ENCODE measurements at regions not wholly inside any gene's neighbourhood (a gene's known extent, or its start where the extent isn't known, plus 50 kb on each side); places are given as distances from the start of the nearest gene placed in this dataset.
"Not testable (repeated sequence)": the region's sequence is repeated elsewhere in the genome, so short reads cannot be mapped to it uniquely, and the experiment has no call there.

DNA sequence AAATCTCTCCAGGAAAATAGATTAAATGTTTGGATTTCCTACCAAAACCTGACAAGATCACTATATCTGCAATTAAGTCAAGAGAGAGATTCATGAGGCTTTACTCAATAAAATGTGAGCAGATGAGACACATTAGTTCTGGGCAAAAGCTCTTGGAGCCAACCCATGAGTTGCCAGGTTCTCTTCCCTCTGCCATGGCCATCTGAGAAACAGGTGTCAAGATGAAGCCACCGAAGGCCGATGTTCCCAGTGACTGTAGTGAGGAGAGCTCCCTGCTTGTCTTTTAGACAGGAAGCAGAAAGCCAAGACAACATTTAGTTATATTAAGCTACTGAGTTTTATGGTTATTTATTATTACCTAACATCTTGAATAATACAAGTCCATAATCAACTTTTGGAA is 1068.7 kb downstream of the STPG2 start:
- DNase-seq (ENCODE audit: low read depth) = no peak

DNA sequence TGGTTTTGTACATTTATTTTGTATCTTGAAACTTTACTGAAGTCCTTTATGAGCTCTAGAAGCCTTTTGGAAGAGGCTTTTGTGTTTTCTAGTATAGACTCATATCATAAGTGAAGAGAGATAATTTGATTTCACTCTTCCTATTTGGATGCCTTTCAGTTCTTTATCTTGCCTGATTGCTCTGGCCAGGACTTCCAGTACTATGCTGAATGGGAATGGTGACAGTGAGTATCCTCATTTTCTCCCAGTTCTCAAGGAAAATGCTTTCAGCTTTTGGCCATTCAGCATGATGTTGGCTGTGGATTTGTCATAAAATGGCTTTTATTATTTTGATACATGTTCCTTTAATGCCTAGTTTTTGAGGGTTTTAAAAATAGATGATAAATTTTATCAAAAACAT is 1061.3 kb downstream of the STPG2 start:
- no peak for DNase-seq (ENCODE audit: low read depth)

DNA sequence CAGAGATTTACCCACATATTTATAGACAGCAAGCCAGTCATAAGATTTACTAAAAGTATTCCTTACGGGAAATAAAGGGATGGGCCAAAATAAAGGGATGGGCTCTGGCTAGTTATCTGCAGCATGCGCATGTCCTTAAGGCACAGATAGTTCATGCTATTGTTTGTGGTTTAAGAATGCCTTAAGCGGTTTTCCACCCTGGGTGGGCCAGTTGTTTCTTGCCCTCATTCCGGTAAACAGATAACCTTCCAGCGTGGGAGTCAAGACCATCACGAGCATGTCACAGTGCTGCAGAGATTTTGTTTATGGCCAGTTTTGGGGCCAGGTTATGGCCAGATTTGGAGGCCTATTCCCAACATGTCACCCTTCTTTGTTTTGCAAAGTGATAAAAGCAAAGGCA is 1046.2 kb downstream of the STPG2 start:
- DNase-seq (ENCODE audit: low read depth) = not testable (repeated sequence)

DNA sequence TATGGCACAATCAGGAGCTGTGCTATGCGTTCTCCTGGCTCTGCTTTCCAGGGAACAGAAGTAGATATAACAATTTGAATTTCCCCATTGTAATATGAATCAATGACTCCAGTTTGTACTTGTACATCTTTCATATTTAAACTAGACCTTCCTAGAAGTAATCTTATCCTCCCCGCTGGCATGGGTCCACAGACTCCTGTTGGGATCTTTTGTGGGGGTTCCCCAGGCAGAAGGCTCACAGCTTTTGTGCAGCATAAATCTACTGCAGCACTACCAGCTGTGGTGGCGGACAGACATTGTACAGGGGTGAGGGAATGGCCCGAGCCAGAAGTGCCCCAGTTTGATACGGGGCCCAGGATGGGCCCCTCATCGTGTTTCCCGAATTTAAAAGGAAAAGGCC is 1042.1 kb downstream of the STPG2 start:
- DNase-seq (ENCODE audit: low read depth) = not testable (repeated sequence)

DNA sequence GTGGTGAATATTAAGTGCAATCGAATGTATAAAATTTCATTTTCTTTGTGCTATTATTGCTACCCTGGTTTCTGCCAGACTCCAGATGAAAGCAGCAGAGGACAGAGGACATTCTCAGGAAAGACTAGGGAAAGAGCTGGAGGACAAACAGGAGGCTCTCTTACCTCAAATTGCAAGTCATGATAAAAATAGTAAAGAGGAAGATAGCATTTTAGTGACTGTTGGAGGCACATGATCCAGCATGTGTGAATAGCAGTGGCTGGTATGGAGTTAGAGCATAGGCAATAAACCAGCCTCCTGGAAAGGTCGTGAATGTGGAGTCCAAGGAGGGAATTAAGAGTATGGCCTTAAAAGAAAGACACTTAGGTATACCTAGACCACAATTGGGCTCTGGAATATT is 1040.0 kb downstream of the STPG2 start:
- peak; percentile 42 for DNase-seq (ENCODE audit: low read depth)

DNA sequence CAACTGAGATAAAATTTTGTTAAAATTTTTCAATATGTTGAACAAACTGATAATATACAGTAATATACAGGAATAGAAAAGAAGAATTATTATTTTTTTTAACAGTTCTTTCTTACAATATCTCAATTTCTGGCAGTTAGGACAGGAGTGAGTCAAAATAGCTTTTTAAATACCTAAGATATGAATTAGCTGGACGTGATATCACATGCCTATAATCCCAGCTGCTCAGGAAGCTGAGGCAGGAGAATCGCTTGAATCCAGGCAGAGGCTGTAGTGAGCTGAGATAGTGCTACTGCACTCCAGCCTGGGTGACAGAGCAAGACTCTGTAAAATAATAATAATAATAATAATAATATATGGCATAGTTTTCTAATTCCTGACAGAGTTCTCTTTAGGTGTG is 1039.3 kb downstream of the STPG2 start:
- DNase-seq (ENCODE audit: low read depth) = peak; percentile 75

DNA sequence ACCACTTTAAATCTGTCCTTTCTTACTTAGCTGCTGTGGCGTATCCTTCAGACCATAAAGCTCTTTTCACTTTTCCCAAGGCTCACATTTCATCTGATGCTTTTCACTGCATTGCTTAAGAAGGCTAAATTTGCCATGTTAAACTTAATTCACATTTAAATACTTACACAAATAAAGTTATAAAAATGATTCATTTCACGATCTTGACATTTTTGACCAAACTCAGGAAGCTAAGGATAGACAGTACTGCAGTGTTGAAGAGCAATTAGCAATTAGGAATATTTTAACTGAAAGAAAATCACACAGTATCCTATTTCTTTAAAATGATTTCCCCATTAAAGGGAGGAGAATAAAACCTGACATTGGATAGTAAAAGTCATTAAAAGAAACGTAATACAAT is 1038.6 kb downstream of the STPG2 start:
- no peak for DNase-seq (ENCODE audit: low read depth)

DNA sequence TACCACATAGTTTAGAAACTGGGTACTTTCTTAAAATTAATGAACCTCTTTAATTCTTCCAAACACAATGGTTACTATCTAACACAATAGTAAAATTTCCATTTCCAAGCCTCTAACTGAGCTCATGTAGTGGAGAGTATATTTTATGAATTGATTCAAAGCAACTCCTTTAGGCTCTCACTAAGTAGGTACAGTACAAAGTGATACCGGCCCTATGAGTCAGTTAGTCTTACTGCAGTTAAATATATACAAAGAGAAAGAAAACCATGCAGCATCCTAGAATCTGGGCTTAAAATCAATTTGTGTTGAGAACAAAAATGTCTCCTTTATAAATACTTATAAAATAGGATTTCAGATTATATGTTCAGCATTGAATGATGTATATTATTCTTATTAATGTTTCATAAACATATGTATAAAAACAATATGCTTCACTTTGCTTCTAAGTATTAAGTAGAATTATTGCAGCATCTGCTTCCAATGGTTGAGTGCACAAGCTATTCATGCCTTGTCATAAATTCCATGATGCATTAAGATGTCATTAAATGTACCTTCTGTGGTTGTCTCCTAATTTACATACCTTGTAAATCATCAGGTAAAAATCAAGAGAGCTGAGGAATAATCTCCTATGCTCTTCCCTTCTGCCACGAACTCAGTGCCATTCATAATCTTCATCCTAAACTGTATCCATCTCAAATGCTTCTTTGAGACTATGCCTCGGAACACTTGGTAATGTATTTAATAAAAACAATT is 1037.8 kb downstream of the STPG2 start:
- DNase-seq (ENCODE audit: low read depth) = peak; percentile 24

DNA sequence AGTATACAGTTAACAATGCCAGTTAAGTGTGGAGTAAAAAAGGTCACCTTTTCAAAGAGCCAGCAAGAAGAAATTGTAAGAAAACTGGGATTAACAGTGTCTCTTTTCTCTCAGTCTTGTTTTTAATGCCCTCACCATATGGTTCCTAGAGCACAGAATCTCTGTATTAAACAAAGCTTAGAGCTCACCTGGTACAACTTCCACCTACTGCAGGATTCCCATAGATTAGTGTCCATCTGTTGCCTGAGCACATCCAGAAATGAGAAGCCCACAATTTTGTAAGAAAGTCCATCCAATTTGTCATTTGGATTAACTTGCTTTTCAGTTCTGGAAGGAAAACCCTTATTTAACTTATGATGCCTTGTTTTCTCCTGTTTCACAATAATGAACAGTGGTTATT is 1037.1 kb downstream of the STPG2 start:
- DNase-seq (ENCODE audit: low read depth) = no peak

DNA sequence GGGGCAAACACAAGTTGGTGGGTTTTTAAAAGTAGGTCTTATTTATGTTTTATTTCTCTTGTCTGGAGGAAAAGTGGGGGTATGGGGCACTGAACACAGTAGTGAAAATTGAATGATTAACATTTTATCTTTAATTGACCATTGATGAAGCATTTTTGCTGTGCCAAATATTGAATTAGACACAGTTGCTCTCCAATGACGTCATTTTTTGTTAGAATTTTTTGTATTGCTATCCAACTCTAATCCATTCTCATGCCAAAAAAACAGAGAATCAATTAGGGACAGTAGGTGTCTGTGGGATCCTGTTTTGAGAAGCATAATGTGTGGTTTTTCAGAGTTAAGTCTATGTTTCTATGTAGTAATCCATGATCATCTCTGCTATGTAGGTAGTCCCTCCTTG is 1032.8 kb downstream of the STPG2 start:
- no peak for DNase-seq (ENCODE audit: low read depth)

DNA sequence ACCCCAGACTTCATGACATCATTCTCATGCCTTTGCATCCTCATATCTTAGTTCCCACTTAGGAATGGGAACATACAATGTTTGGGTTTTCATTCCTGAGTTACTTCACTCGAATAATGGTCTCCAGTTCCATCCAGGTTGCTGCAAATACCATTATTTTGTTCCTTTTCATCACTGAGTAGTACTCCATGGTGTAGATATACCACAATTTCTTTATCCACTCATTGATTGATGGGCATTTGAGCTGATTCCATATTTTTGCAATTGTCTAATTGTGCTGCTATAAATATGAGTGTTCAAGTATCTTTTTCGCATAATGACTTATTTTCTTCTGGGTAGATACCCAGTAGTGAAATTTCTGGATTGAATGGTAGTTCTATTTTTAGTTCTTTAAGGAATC is 1026.8 kb downstream of the STPG2 start:
- no peak for DNase-seq (ENCODE audit: low read depth)

DNA sequence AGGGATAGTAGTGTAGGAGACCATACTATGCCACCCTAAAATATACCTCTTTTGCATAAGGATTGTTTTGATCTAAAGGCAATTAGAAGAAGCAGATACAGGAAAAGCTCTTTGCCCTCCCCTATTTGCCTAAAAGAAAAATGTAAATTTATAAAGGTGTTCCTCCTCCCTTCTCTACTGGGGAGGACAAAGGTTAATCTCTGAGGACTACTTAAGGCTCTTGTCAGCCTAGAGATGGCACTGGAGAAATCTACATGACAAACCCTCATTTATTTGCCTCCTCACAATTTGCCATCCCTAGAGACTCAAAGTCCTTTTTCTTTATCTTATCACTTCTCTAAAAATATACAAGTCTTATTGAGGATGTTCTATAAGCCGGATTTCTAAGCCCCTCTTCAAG is 1021.8 kb downstream of the STPG2 start:
- no peak for DNase-seq (ENCODE audit: low read depth)

DNA sequence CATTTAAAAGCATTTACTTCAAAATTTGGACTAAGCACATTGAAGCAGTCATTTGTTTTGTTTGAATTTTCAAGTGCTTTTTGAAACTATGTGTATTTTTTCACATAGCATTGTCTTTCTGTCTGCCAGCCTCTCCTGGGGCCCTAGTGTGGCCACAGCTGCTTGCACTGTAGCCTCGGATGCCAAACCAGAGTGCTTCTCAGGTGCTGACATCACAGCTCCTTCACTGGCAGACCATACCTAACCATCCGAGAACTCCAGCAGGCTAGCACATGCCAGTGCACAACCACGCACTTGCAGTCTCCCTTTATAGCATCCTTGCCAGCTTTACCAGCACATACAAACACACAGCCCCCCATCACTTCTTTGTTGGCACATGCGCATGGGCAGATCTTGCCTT is 1019.7 kb downstream of the STPG2 start:
- no peak for DNase-seq (ENCODE audit: low read depth)

DNA sequence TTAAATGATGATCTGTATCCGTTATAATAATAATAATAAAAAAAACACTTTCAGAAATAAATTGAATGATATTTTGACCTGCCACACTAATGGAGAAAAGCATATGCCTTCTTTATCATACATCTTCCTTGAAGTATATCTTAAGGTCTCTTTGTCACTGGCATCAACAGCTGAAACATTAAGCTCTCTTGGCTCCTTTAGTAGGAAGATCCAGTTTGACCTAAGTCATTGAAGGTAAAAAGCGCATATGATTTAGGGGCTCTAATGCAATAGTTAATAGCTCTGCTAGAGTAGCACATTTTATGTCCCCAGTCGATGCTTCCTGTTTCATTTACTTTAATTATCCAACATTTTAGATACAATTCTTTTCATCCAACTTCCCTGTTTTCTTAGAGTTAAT is 1010.8 kb downstream of the STPG2 start:
- DNase-seq (ENCODE audit: low read depth) = no peak

DNA sequence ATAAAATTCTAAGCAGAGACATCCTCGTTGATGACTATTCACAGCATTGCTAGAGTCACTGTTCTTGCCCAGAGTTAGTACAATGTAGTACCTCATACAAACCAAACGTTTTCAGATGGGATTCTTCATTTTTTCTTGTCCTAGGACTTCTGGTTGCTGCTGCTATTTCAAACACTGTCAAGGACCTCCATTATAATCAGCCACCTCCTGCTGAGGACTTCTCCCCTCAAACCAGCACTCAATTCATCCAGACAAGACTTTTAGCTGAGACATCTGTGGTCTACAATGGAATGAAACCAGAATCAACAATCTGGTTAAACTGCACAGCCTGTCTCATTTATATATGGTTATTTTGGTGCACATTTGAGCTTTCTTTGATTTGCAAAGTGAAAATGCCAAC is 1008.8 kb downstream of the STPG2 start:
- no peak for DNase-seq (ENCODE audit: low read depth)

DNA sequence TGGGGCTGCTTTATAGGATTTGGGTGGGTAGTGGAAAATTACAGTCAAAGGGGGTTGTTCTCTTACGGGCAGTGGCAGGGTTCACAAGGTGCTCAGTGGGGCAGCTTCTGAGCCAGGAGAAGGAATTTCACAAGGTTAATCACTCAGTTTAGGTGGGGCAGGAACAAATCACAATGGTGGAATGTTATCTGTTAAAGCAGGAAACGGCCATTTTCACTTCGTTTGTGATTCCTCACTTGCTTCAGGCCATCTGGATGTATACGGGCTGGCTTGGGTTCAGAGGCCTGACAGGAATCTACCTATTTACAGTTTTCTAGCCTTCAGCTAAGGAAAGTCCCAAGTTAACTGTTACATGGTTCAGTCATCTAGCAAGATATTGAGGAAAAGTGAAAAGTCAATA is 1003.5 kb downstream of the STPG2 start:
- DNase-seq (ENCODE audit: low read depth) = no peak

DNA sequence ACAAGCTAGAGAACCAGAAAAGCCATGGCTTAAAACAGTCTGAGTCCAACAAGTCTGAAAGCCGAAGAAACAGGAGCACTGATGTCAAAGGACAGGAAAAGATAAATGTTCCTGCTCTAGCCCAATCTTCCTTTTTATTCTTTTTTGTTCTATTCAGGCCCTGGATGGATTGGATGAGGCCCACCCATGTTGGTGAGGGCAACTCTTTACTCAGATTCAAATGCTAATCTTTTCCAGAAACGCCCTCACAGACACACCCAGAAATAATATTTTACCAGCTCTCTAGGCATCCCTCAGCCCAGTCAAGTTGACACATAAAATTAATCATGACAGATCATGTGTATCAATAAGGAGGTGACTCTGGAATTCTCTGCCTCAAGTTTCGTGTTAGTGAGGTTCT is 1002.7 kb downstream of the STPG2 start:
- DNase-seq (ENCODE audit: low read depth) = no peak

DNA sequence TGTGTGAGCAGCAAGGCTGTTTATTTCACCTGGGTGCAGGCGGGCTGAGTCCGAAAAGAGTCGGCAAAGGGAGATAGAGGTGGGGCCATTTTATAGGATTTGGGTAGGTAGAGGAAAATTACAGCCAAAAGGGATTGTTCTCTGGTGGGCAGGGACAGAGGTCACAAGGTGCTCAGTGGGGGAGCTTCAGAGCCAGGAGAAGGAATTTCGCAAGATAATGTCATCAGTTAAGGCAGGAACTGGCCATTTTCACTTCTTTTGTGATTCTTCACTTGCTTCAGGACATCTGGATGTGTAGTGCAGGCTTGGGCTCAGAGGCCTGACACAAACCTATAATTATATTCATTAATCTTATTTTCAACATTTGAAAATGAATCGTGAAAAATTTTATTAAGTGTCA is 1001.9 kb downstream of the STPG2 start:
- not testable (repeated sequence) for DNase-seq (ENCODE audit: low read depth)

DNA sequence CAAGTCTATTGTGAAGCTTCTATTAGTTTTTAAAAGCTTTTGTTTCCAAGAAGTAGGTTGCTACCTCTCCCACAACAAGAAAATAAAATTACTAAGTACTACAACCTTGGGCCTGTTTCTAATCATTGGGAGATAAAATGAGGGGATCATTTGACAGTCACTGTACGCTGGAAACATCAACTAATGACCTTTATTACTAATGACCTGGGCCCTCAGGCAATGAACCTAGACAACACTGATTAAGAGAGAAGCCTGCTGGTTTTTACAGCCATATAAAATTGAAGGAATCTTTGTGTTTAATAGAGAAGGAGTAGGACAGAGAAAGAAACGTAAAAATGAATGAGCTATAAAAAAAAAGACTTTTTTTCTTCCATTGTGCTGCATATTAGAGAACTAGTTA is 1000.9 kb downstream of the STPG2 start:
- DNase-seq (ENCODE audit: low read depth) = no peak

DNA sequence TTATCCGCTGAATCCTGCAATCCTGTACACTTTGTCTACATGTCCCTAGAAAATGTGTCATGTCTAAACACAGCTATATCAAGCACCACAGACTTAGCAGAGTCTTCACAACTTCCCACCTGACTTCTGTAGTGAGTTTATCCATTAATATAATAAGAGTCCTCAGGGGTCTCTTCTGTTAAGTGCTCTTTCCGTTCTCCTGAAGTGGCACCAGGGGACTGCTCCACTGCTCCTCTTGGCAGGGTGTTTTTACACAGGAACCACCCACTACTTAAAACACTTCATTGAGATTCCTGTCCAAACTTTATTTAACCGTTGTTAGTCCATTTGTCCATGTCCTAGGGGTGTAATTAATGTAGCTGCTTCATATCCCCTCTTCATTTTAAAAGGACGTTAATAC is 1000.4 kb downstream of the STPG2 start:
- no peak for DNase-seq (ENCODE audit: low read depth)

DNA sequence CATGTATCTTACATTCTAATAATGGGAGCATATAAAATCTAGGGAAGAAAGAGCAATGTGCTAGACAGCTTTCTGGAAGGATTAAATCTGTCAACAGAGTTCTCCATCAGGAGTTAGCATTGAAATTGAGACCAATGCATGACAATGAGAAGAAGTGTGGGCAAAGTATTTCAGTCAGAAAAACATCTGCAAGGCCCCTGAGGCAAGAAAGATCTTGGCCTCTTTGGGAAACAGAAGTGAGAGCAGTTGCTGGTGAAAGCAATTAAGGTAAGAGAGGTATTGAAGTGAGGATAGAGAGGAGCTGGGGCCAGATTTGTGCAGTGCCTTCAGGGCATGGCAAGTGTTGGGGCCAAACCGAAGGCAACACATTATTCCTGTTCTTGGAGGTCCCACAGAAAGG is 999.1 kb downstream of the STPG2 start:
- no peak for DNase-seq (ENCODE audit: low read depth)

DNA sequence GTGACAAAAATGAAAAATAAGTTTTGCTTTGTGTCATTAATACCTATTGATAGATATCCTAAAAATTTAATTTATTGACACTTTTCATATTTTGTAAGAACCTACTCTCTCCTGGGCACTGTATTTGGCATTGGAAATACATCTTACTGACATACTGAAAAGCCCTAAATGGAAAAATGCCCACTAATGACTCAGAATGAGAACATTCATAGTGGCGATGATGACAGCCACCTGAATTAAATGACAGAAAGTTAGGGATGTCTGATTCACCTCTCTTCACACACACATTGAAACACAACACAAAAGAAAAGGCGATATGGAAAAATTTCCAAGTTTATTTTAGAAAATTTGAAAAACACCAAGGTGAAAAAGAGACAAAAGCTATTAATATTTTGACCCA is 992.3 kb downstream of the STPG2 start:
- DNase-seq (ENCODE audit: low read depth) = peak; percentile 33

DNA sequence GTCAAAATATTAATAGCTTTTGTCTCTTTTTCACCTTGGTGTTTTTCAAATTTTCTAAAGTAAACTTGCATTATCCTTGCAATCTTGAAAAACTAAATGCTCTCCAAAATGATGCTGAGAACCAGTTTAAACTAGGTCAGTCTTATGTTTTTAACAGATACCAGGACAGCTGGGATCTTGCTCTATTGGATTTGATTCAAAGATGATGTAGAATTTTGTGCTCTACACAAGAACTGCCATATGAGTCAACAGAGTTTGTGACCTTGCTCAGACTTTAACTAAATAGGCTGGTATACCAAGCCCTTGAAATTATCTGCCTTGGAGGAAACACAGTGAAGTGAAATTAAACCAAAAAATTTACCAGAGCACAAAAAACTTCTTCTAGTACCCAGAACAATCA is 991.1 kb downstream of the STPG2 start:
- peak; percentile 74 for DNase-seq (ENCODE audit: low read depth)

DNA sequence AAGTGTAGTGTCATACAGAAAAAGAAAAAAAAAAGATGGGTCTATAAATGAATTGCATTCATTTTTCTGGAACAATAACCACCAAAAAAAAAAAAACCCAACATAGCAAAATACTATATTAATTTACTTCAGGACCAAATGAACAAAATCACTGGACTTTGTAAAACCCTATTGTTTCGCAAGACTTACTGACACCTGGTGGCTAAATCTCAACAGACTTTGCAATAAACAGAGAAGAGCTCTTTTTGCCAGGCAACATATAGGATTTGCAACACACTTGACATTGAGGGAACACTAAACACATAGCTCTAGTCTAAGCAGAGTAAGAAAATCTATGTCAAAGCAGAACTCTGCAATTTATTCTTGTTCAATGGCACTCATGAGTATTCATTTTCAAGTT is 990.2 kb downstream of the STPG2 start:
- DNase-seq (ENCODE audit: low read depth) = peak; percentile 37

Data from LHCN-M2 (cell line).